ENCODE measurements at regions not wholly inside any gene's neighbourhood (a gene's known extent, or its start where the extent isn't known, plus 50 kb on each side); places are given as distances from the start of the nearest gene placed in this dataset.
"Not testable (repeated sequence)": the region's sequence is repeated elsewhere in the genome, so short reads cannot be mapped to it uniquely, and the experiment has no call there.

GRCh38 chr11:11220786-11221185 lies 132.3 kb downstream of the CSNK2A3 start:
- no peak for DNase-seq (ENCODE audit: low read depth)

- no peak for DNase-seq (ENCODE audit: low read depth)
Measured at GRCh38 chr11:11218629-11218986, 134.4 kb downstream of the CSNK2A3 start.

GRCh38 chr11:11217929-11218628 lies 135.0 kb downstream of the CSNK2A3 start:
- no peak for DNase-seq (ENCODE audit: low read depth)

GRCh38 chr11:11217289-11217928 lies 135.6 kb downstream of the CSNK2A3 start:
- no peak for DNase-seq (ENCODE audit: low read depth)

GRCh38 chr11:11215944-11216343 lies 137.1 kb downstream of the CSNK2A3 start:
- DNase-seq (ENCODE audit: low read depth) = no peak

- DNase-seq (ENCODE audit: low read depth) = no peak
Measured at GRCh38 chr11:11215058-11215815, 137.8 kb downstream of the CSNK2A3 start.

- DNase-seq (ENCODE audit: low read depth) = no peak
Measured at GRCh38 chr11:11213117-11213516, 139.9 kb downstream of the CSNK2A3 start.

- no peak for DNase-seq (ENCODE audit: low read depth)
Measured at GRCh38 chr11:11211888-11212287, 141.2 kb downstream of the CSNK2A3 start.

- no peak for DNase-seq (ENCODE audit: low read depth)
Measured at GRCh38 chr11:11211186-11211585, 141.9 kb downstream of the CSNK2A3 start.

- DNase-seq (ENCODE audit: low read depth) = no peak
Measured at GRCh38 chr11:11210446-11210845, 142.6 kb downstream of the CSNK2A3 start.

GRCh38 chr11:11209967-11210366 lies 143.1 kb downstream of the CSNK2A3 start:
- no peak for DNase-seq (ENCODE audit: low read depth)

GRCh38 chr11:11208994-11209393 lies 144.1 kb downstream of the CSNK2A3 start:
- DNase-seq (ENCODE audit: low read depth) = no peak

- no peak for DNase-seq (ENCODE audit: low read depth)
Measured at GRCh38 chr11:11207428-11207827, 145.6 kb downstream of the CSNK2A3 start.

GRCh38 chr11:11206484-11206883 lies 146.6 kb downstream of the CSNK2A3 start:
- DNase-seq (ENCODE audit: low read depth) = no peak

GRCh38 chr11:11202885-11203284 lies 150.2 kb downstream of the CSNK2A3 start:
- no peak for DNase-seq (ENCODE audit: low read depth)

- not testable (repeated sequence) for DNase-seq (ENCODE audit: low read depth)
Measured at GRCh38 chr11:11201302-11201701, 151.7 kb downstream of the CSNK2A3 start.

- no peak for DNase-seq (ENCODE audit: low read depth)
Measured at GRCh38 chr11:11192541-11192940, 160.5 kb downstream of the CSNK2A3 start.

GRCh38 chr11:11189506-11189905 lies 163.5 kb downstream of the CSNK2A3 start:
- DNase-seq (ENCODE audit: low read depth) = no peak

GRCh38 chr11:11186249-11186648 lies 166.8 kb downstream of the CSNK2A3 start:
- DNase-seq (ENCODE audit: low read depth) = no peak

- DNase-seq (ENCODE audit: low read depth) = no peak
Measured at GRCh38 chr11:11182261-11182660, 170.8 kb downstream of the CSNK2A3 start.

- no peak for DNase-seq (ENCODE audit: low read depth)
Measured at GRCh38 chr11:11178671-11179638, 174.1 kb downstream of the CSNK2A3 start.

All from stimulated activated CD8-positive, alpha-beta memory T cell treated with anti-CD3 and anti-CD28 coated beads, Interleukin-12 subunit alpha, Interleukin-12 subunit beta, amount 100 ng/mL, for 1 hour (primary cell).